NT2/D1 (cell line): ENCODE measurements at regions not wholly inside any gene's neighbourhood (a gene's known extent, or its start where the extent isn't known, plus 50 kb on each side); places are given as distances from the start of the nearest gene placed in this dataset.
"Not testable (repeated sequence)": the region's sequence is repeated elsewhere in the genome, so short reads cannot be mapped to it uniquely, and the experiment has no call there.

Experiments used
- SUZ12 ChIP-seq: IDR thresholded peaks from 2 replicates; pipeline ENCODE4 v1.6.1; 2011; ENCODE audit not compliant: insufficient read length, insufficient read depth; ENCODE audit errors: extremely low read depth
- ZNF274 ChIP-seq: IDR thresholded peaks from 2 replicates; pipeline ENCODE4 v1.6.1; 2011; ENCODE audit warnings: mild to moderate bottlenecking, low read depth, low read length

DNA sequence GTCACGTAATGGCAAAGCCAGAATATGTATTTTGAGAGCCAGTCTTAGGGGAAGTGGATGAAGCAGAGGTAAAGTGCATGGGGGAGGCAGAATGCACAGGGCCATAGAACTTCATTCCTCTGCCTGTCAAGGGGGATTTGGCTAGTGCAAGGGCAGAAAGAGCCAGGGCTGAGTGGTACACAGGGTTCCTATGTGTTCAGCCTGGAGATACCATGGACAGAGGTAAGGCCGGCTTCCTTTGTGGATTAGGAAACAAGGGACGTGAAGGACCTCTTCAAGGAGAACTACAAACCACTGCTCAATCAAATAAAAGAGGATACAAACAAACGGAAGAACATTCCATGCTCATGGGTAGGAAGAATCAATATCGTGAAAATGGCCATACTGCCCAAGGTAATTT lies 241.1 kb upstream of the ELAVL2 start:
- not testable (repeated sequence) for TF ChIP-seq SUZ12, ZNF274
